GM18870 (cell line): ENCODE measurements at regions not wholly inside any gene's neighbourhood (a gene's known extent, or its start where the extent isn't known, plus 50 kb on each side); places are given as distances from the start of the nearest gene placed in this dataset.

ENCODE experiments used
- ATAC-seq: cut with Tn5 transposase; IDR thresholded peaks from one replicate; pipeline ENCODE4 v1.9.1; 2021; ENCODE audit warnings: moderate library complexity; ENCODE audit not compliant: unreplicated experiment

GRCh38 chr10:14396411-14397048, 65.8 kb upstream of the FRMD4A start:
- ATAC-seq: no peak

GRCh38 chr10:14394179-14394578, 63.5 kb upstream of the FRMD4A start:
- no peak for ATAC-seq

- no peak for ATAC-seq
Measured at GRCh38 chr10:14391342-14391741, 60.6 kb upstream of the FRMD4A start.

GRCh38 chr10:14389981-14390590, 59.4 kb upstream of the FRMD4A start:
- peak; percentile 97 for ATAC-seq

- no peak for ATAC-seq
Measured at GRCh38 chr10:14385596-14386593, 55.2 kb upstream of the FRMD4A start.

GRCh38 chr10:14384915-14385314, 54.2 kb upstream of the FRMD4A start:
- ATAC-seq: no peak

- no peak for ATAC-seq
Measured at GRCh38 chr10:14384116-14384730, 53.5 kb upstream of the FRMD4A start.

- no peak for ATAC-seq
Measured at GRCh38 chr10:14383266-14383665, 52.5 kb upstream of the FRMD4A start.

- ATAC-seq: no peak
Measured at GRCh38 chr10:14382531-14382930, 51.8 kb upstream of the FRMD4A start.

GRCh38 chr10:14382022-14382421, 51.3 kb upstream of the FRMD4A start:
- peak; percentile 63 for ATAC-seq

- ATAC-seq: no peak
Measured at GRCh38 chr10:14381475-14381874, 50.8 kb upstream of the FRMD4A start.

- no peak for ATAC-seq
Measured at GRCh38 chr10:14380746-14381145, 50.0 kb upstream of the FRMD4A start.
